AML-193 (cell line): ENCODE measurements at regions not wholly inside any gene's neighbourhood (a gene's known extent, or its start where the extent isn't known, plus 50 kb on each side); places are given as distances from the start of the nearest gene placed in this dataset.
A peak's percentile ranks its signal among the peaks of the same experiment; 100 is the strongest.

ENCODE experiments used
- DNase-seq, 2 experiments: peaks; one replicate each; lab custom pipeline; 2025; lab: John Stamatoyannopoulos, UW

DNA sequence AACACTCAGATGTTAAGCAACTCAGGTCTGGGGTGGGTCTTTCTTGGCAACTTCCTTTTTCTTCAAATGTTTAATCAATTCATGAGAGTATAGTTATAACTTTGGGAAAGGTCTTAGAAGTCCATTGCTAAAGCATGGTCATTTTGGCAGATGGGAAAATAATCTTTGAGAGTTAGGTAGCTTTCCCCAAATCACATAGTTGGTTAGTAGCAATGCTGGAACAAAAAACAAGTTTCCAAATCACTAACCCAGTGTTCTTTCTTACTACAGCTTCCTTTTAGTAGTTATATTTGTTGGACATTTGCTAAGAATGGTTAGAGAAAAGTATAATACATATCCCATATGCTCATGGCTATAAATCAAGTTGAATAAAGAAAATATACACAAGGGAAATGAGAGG lies 185.2 kb upstream of the SLC14A2 start:
- DNase-seq, result no peak

DNA sequence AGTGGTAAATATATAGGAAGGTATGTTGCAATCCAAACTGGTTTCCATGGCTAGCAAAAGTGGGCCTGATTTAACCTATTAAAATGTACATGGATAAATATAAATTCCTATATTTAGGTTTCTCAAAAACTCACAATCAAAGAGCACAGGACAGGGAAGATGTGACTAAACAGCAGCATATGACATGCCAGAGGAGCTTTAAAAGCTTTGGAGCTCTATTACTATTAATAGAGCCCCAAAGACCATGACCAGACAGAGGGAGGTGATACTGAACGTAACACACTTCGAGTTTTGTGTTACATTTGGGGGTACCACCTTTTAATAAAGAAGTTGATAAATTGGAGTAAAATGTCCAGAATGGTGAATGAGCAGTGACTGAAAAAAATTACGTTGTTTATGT lies 179.5 kb upstream of the SLC14A2 start:
- DNase-seq, result no peak

DNA sequence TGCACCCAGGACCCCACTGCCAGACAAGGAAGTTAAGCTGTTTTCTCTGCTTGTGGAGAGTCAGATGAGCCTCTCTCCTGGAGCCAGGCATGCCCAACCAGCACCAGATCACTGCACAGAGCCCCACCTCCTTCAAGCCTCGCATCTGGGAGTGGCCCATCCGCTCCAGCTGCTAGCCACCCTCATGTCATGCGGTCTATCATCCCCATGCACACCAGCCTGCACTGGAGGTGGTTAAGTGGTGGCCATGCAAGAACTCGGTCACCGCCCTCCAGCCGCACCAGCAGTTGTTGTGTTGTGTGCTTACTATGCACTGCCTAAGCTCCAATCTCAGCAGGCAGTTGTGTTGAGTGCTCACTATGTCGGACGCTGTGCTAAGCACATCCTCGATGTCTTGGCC lies 177.9 kb upstream of the SLC14A2 start:
- DNase-seq, result no peak

DNA sequence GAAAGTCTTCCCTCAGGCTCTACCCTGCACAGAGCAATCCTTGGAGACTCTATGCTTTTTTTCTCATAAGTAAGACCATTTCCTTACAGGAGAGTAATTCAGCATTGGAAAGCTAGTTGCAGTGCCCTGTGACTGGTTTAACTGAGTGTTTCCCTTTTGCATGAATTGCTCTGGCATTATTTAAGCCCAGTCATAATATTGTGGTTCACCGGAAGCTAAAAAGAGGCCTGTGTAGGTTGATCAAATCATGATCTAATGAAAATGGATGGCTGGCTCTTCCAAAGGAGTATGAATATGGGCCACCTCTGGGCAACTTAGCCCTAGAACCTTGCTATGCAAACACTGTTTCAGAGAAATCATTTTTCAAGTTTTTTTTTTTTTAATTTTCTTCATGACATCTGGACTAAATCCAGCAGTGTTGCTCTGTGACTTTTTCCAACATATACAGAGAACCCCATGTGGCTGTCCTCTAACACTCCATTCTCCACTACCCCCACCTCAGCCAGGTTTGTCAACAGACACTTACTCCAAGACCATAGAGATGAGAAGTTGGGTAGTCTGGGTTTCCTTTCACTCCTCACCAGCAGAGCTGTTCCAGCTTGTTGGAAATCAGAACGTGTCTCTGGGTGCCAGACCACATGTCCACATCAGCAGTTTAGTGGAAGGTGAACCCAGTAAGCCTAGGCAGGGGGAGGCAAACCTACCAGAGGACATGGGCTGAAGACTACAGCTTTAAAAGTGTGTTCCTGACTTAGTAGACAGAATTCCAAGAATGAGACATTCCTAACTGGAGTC lies 175.2 kb upstream of the SLC14A2 start:
- DNase-seq, result no peak

GRCh38 chr18:45441110-45441847 lies 174.0 kb upstream of the SLC14A2 start:
- DNase-seq, result no peak

- no peak for DNase-seq
Observed at GRCh38 chr18:45444040-45444439, 171.2 kb upstream of the SLC14A2 start.

DNA sequence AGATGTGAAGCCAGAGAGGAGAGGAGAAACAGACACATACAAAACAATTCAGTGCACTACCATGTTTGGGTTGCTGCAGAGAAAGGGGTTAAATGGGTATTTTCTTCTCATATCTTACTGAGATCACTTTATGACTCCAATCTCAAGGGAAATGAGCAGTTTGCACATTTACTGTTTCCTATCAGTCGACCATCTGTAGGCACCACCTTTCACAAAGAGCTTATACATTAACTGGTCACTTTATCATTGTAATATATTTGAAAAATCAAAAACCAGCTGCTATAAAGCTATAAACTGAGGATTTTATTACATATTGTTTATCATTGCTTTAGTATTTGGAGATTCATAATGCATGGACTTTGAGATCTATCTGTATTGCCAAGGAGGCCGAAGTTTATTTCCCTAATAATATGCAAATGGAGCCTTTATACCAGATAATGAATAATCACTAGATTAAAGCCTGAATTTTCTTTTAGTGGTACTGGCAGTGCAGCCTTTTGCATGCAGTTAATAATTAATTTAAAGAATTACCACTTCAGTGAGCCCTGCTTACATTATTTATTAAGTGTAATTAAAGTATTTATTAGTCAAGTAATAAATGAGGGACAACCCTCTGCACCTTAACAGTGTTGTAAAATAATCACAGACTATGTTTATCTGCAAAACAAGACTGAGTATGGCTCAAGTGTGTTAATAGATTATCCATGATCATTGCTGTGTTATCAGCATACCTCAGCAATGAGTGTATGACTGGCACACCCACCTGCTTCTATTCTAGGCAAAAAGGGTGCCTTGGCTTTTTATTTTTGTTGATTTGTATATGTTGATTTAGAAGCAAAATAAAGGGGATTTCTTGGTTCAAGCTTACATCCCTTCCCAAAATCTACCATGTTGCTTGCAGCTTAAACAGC lies 167.7 kb upstream of the SLC14A2 start:
- no peak for DNase-seq

- DNase-seq, result no peak
Observed at GRCh38 chr18:45448871-45449270, 166.4 kb upstream of the SLC14A2 start.

GRCh38 chr18:45449418-45450227 lies 165.7 kb upstream of the SLC14A2 start:
- no peak for DNase-seq

DNA sequence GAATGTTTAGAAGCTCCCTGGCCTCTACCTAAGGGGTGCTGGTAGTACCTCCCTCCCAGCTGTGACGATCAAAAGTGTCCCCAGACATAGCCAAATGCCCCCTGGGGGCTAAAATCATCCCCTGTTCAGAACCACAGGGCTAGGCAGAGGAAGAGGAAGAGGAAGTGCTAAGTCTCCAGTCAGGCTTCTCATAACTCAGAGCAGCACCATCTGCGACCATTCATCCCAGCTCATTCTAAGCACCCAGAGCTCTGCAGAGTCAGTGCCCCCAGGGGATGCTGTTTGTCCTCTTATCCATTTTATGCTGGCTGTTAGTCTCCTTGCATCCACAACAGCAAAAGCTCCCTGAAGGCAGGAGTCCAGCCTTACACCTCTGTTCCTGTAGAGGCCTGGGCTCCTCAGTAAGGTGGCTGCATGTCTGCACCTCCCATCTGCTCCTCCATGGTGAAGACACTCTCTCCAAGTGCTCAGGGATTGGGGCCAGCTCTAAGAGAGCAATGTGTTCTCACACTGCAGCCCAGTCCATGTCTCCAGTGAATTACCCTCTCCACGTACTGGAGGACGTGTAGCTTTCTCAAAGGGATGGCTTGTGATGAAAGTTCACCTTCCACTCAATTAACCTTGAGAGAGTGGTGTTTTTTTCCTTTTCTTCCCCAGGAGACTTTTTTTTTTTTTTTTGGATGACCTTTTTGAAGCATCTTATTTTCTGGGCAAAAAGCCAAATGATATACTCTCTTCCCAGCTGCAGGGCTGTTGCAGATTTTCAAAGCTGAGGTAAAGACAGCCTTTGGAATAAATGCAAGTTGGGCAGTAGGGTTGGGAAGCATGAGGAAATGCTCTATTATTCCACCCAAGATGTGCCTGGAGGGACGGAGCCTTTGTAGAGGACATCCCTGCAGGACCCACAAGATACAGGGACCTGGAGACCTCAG lies 158.9 kb upstream of the SLC14A2 start:
- peak; percentile 8 to 31 for DNase-seq

GRCh38 chr18:45458033-45458432 lies 157.2 kb upstream of the SLC14A2 start:
- no peak for DNase-seq

DNA sequence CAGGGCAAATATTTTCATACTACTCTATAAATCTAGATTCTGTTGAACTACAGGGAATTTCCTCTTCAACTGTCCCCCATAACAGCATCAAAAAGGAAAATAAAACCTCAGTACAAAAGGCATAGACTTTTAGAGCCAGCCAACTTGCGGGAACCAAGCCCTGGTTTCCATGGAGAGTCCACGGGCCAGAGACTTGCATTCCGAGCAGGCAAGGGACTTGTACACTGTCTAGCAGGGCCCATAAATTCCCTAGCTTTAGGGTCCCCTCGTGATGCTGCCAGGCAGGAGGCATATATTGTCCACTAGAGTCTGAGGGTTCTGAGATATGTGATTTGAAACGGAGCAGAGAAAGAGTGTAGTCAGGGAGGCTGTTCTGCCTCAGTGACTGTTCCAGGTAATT lies 153.1 kb upstream of the SLC14A2 start:
- no peak for DNase-seq

- no peak for DNase-seq
Observed at GRCh38 chr18:45463451-45463850, 151.8 kb upstream of the SLC14A2 start.

GRCh38 chr18:45464619-45465018 lies 150.7 kb upstream of the SLC14A2 start:
- DNase-seq, result no peak

DNA sequence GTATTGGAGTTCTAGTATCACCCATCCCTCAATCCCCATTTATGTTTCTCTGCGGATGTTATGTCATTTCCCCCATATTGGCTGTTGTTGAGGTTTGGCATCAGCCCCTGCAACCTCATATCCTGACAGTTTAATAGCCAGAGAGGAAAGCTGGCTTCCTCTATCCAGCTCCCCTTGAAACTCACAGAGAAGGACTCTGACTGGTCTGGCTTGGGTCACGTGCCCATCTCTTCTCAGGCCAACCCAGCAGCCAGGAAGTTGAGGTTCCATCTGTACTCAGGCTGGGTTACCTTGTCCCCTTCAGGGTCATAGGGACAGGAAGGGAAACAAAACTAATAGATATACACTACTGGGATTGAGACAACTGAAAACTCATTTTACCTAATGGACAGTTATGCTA lies 148.0 kb upstream of the SLC14A2 start:
- DNase-seq, result peak; percentile 63 to 65

GRCh38 chr18:45467945-45468344 lies 147.3 kb upstream of the SLC14A2 start:
- DNase-seq, result no peak

DNA sequence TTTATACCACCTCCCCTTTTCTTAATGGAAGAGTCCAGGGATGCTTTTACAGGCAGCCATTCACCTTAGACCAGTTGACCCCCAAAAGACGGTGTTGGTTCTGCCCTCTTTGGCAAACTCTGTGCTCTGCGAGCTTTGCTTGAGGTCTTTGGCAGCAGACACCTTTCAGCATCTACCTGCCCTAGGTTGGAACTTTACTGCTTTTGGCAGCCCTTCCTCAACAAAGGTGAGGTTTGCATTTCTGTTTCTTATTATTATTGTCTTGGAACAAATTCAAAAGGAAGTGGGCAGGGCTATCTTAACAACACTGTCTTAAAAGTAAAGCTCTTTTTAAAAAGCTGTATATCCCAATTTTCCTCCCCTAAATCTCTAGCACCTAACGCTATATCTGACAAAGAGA lies 136.4 kb upstream of the SLC14A2 start:
- no peak for DNase-seq

DNA sequence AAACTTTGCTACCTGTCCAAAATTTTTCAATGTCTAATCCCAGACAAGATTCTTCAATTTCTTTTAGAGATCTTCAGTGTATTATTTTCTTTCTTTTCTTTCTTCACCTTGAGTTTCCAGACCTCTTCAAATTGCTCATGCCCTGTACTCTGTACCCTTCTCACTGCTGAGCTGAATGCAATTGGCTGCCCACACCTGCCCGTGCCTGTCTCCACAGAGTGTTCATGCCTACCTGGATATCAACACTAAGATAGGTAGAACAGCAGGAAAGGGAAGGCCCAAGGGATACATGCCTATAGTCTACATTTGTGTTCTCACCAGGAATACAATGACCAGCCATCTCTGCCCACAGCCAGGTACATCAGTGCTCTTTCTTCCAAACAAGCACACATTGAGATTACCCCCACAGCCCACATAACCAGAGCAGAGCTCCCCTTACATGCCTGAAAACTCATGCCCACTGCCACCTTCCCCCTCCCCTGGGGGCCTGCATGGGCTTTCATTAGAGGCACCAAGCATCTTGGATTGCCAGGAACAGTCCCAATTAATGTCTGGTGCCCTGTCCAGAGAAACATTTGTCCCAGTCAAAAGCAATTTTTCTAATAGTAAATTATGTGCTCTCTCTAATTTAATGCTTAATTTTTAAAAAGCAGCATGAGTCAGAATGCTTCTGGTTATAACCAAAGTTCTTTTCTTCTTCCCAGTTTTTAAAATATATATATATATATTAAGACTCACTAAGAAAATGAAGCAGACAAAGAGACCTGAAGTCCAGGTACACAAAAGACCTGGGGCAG lies 134.9 kb upstream of the SLC14A2 start:
- DNase-seq, result no peak

DNA sequence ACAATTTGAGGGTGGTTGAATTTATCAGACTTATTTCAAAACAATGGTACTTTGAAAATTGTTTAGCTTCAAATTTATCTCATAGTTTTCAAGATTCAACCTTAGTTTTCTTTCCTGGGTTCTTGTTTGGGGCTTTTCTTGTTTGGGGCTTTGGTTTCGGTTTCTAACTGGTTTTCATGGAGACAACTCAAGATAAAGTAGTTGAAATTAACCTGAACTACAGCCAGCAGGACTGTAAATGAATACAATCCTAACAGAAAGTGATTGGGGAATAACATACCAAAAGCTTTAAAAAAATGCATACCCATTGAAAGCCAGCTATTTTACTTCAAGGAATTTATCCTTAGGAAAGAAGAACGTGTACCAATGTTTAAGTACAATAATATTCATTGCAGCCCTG lies 133.5 kb upstream of the SLC14A2 start:
- no peak for DNase-seq

GRCh38 chr18:45482286-45482685 lies 133.0 kb upstream of the SLC14A2 start:
- DNase-seq, result no peak
